H7 (cell line): ENCODE measurements at regions not wholly inside any gene's neighbourhood (a gene's known extent, or its start where the extent isn't known, plus 50 kb on each side); places are given as distances from the start of the nearest gene placed in this dataset.
A peak's percentile ranks its signal among the peaks of the same experiment; 100 is the strongest.
"Not testable (repeated sequence)": the region's sequence is repeated elsewhere in the genome, so short reads cannot be mapped to it uniquely, and the experiment has no call there.

Experiments
- DNase-seq: peaks from one replicate; pipeline ENCODE4 v3.0.0; 2012
- H3K27me3 ChIP-seq: 2 replicates; pipeline ENCODE4 v1.6.0; 2011; ENCODE audit warnings: mild to moderate bottlenecking, low read length; ENCODE audit not compliant: control insufficient read depth, insufficient read depth
- H3K36me3 ChIP-seq: replicated peaks from 2 replicates; pipeline ENCODE4 v1.5.1; 2011; ENCODE audit warnings: low read length; ENCODE audit not compliant: control insufficient read depth, insufficient read depth
- H3K4me3 ChIP-seq: 2 replicates; pipeline ENCODE4 v1.5.1; 2011; ENCODE audit warnings: low read depth, mild to moderate bottlenecking, control low read depth, low read length, moderate library complexity; ENCODE audit not compliant: insufficient read depth

DNA sequence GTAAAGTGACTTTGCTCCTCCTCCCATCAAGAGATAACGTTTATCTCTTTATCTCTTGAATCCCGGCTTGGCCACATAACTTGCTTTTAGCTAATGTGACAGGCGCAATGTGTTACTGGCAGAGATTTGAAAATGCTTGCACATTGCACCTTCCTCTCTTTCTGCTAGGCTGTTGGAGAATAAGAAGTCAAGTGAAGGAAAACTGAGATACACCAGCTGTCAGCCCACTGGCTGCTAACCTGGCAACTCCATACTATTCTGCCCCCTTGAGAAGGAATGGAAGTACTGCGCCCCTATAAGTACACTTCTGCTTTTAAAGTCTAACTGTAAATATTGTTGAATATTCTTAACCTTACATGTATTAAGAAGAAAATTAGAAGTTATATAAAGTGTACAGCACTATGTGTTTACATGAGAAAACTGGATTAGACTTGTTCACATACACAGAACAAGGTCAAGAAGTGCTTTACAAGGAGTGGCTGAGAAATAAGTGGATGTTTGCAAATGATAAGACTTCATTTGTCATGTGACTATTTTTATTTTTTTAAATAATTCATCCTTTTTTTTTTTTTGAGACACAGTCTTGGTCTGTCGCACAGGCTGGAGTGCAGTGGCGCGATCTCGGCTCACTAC, 424.5 kb upstream of the CTSO start:
- Histone ChIP-seq H3K4me3 (no peak overlapping the region), H3K36me3 (no peaks in the 10 kb centered on the region), H3K27me3 (no peaks in the 10 kb centered on the region)
- peak; percentile 50 for DNase-seq

DNA sequence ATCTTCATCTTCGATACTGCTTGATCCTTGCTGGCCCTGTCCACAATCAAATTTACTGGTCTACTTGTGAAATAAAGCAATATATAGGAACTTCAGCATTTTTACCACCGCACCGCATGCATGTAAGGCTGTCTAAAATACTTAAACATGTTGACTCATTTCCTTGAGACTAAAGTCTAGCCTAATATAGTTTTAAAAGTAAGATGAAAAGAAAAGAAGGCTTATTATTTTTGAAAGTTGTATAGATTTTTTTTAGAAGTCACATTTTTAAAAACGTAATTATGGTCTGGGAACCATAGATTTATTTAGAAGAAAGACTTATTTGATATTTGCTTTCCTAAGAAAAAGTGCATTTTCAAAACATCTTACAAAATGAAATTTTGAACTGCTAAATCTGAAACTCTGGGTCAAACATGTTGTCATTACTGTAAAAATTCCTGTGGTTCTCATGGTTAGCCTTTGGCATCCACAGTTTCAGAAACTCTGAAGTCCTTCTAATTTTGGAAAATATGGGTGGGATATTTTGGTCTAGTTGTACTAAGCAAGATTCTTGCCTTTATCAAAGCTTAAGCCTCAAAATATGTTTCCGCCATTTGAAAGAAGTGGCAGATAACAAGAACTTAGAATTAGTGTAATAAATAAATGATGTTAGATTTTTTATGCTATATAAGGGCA, 423.5 kb upstream of the CTSO start:
- Histone ChIP-seq H3K36me3 (no peaks in the 10 kb centered on the region), H3K27me3 (no peaks in the 10 kb centered on the region), H3K4me3 (no peak overlapping the region)
- no peak for DNase-seq

DNA sequence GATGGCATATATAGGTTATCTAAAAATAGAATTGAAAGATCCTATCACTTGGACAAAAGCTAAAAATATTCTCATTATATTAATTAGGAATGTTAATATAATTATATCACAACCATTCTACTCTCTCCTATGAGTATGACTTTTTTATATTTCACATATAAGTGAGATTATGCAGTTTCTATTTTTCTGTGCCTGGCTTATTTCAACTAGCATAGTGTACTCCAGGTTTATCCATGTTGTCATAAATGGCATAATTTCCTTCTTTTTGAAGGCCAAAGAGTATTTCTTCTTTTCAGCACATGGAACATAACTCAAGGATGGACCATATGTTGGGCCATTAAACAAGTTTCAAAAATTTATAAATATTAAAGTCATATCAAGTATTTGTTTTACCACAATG, 421.2 kb upstream of the CTSO start:
- Histone ChIP-seq H3K36me3 (no peaks in the 10 kb centered on the region), H3K4me3 (no peak overlapping the region), H3K27me3 (no peaks in the 10 kb centered on the region)
- DNase-seq, result no peak

DNA sequence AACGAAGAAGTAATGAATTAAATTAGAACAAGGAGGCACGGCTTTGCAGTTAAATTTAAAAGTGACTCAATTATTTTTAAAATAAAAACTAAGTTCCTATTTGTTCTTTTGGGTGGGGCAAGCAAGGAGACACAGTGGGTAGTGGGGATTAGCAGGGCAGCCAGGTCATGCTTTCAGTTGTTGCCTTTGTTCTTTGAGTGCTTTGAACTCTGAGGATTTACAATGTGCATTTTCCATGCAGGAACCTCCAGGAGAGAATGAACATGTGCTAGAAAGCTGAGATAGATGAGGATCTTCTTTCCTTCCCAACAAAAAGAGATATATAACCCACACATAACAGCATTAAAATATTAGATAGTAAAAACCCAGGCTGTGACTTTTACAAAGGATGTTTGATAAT, 420.4 kb upstream of the CTSO start:
- H3K4me3 ChIP-seq, result no peak overlapping the region

DNA sequence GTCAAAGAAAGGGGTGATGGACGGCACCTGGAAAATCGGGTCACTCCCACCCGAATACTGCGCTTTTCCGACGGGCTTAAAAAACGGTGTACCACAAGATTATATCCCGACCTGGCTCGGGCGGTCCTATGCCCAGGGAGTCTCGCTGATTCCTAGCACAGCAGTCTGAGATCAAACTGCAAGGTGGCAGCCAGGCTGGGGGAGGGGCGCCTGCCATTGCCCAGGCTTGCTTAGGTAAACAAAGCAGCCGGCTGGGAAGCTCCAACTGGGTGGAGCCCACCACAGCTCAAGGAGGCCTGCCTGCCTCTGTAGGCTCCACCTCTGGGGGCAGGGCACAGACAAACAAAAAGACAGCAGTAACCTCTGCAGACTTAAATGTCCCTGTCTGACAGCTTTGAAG, 413.8 kb upstream of the CTSO start:
- DNase-seq, result not testable (repeated sequence)

More for the DNA sequence above, 420.4 kb upstream of the CTSO start:
- DNase-seq, result peak; percentile 11
- H3K27me3 ChIP-seq, result no peaks in the 10 kb centered on the region
- H3K36me3 ChIP-seq, result no peaks in the 10 kb centered on the region

DNA sequence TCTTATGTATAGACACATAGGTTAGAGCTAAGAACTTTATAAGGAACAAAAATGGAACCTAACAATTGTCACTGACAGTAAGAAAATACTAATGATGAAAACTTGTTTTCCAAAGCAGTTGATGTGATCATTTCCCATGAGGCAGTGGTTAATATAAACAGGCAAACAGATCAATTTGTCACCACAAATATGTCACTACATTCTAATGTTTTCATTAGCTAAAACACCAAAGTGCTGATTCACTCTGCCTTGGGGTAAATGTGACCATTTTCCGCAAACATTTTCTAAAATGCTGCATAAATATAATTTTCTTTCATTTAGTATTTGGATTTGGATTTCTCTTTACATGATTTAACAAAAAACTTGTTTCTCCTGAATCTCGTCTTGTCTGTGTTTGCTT, 408.9 kb upstream of the CTSO start:
- Histone ChIP-seq H3K27me3 (no peaks in the 10 kb centered on the region), H3K36me3 (no peaks in the 10 kb centered on the region), H3K4me3 (no peak overlapping the region)
- DNase-seq, result no peak

More for the DNA sequence above, 413.8 kb upstream of the CTSO start:
- H3K27me3 ChIP-seq, H3K4me3 ChIP-seq, H3K36me3 ChIP-seq: not testable (repeated sequence)

DNA sequence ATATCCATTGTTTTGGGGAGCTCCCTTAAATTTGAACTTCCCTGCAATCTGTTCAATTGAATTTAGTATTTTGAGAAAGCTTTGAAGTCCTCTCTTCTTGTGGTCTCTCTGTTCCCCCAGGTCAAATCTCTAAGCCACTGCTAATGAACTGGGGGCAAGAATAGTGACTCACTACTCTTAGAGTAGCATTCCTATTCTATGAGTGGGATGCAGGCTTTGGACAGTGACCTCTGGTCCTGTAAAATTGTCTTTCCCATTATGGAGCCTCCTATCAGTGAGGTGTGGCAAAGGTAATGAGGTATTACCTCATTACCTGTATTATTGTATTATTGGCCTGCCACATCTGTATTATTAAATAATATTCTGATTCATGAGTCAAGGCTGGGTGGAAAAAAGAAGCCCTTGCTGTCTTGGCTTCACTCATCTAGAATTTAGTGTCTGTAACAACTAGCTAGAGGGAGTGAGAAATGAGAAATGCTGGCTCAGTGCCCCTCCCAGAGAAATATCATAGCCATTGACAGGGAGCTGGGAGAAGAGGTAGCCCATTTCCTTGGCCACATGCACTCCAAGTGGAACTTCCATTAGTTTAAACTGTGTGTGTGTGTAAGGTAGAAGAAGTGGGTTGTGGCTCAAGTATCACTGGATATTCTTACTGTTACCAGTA, 393.9 kb upstream of the CTSO start:
- no peak for DNase-seq
- Histone ChIP-seq H3K36me3 (no peaks in the 10 kb centered on the region), H3K4me3 (no peak overlapping the region), H3K27me3 (no peaks in the 10 kb centered on the region)

DNA sequence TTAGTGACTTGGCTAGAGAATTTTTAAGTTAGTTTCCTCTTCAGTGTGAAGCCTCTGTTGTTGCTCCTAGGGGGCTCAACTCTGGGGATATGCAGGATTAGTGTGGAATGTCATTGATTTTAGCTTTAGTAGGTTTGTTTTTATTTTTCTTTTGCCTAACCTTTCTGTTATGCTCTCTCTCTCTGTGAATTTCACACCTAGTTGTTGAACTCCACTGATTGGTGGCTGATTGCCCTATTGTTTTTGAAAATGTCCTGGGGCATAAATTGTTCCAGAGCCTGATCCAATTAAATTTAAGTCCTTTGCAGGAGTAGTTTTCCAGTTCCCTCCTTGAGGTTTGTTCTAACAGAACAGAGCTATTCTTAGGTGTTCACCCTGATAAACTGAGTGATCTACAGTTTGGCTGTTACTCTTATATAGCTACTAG, 393.3 kb upstream of the CTSO start:
- Histone ChIP-seq H3K36me3 (no peaks in the 10 kb centered on the region), H3K27me3 (no peaks in the 10 kb centered on the region), H3K4me3 (no peak overlapping the region)
- DNase-seq, result peak; percentile 2

DNA sequence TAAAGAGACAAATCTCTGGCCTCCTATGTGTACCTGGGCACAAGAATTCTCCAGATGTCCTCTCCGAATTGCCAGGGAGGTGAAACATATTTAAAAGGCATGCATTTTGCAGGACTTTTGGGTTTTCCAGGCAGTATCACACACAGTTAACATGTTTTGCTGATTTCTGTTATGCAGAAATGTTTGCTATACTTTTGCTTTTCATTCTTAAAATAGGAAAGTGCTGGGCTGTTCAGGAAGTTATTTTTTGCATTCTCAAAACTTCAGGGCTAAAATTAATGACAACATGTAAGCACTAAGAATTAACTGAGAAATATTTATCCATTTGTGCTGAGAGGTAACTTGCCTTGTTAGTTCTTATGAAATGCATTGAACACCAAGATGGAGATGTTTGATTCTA, 390.7 kb upstream of the CTSO start:
- Histone ChIP-seq H3K4me3 (no peak overlapping the region), H3K27me3 (no peaks in the 10 kb centered on the region), H3K36me3 (no peaks in the 10 kb centered on the region)
- DNase-seq, result no peak

DNA sequence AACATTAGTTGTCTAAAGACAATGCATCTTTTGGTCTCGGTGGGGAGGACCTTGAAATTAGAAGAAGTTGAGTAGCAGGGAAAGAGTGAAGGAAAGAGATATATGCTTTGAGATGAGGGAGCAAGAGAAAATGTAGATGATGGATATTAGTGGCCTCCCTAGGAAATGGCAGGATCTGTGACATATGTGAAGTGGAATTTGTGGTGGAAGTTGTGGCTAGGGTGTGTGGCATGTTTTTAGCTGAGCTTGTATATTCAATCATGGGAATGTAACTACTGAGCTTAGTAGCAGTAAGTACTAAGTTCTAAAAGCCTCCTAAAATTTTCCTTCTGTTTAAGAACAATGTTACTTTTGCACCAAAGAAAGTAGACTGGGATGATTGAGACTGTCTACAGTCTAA, 382.8 kb upstream of the CTSO start:
- no peak for DNase-seq
- no peaks in the 10 kb centered on the region for H3K36me3 ChIP-seq
- no peaks in the 10 kb centered on the region for H3K27me3 ChIP-seq
- no peak overlapping the region for H3K4me3 ChIP-seq

DNA sequence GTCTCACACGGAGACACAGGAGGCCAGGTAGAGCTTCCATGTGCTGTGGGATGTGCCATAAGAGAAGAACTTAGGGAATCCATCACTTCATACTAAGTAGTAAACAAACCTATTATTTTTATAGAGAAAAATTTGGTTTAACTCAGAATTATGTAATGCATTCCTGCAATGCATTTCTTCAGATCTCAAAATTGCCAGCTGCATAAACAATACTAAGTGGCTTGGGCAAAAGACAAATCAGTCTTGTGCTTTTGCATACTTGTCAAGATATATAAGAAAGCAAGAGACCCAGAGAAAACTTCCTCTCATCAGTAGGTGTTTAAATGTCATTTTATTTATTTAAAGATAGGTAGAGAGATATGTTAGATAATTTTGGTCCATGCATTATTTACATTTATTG, 382.1 kb upstream of the CTSO start:
- DNase-seq, result no peak
- Histone ChIP-seq H3K36me3 (no peaks in the 10 kb centered on the region), H3K27me3 (no peaks in the 10 kb centered on the region), H3K4me3 (no peak overlapping the region)

DNA sequence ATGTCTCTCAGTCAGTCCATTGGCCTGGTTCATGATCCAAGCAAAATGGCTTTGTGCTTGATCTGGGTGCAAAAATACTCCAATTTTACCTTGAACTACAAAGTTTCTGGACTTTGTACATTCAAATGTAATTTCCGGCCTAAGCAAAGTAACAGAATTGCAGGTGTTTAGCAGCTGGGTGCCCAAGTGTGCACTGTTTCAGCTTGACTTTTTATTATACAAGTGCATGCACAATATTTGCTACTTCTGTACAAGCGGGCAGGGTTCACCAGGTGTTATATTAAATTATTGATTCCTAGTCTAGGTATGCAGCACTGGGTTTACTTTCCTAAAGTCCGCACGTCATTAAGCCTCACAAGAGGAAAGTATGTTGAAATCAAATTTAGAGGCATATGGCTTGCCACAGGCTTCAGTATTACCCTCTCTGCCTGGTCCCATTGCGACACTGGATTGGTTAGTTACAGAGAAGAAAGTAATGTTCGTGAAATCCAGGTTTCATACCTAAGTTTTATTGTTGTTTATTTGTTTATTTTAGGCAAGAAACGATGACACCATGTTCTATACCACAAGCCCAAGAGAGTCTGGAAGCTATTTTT, 376.9 kb upstream of the CTSO start:
- no peaks in the 10 kb centered on the region for H3K27me3 ChIP-seq

DNA sequence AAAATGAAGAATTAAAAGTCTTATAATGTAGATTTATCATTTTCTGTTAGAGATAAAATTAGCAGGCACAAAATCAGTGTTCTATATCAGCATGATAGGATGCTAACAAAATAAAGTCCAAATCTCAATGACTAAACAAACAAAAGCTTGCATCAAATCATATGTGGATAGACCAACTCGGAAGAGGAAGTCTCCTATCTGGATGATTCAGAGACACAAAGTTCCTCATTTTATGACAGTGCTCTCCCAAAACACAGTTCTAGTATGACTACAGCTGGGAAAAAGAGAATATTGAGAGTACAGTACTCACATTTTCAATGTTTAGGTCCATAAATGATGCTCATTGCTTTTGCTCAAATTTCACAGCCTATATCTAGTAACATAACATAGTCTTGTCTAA, 376.1 kb upstream of the CTSO start:
- Histone ChIP-seq H3K4me3 (no peak overlapping the region), H3K27me3 (no peaks in the 10 kb centered on the region), H3K36me3 (no peaks in the 10 kb centered on the region)
- no peak for DNase-seq

More for the DNA sequence above, 376.9 kb upstream of the CTSO start:
- no peak for DNase-seq
- no peak overlapping the region for H3K4me3 ChIP-seq
- H3K36me3 ChIP-seq, result no peaks in the 10 kb centered on the region

DNA sequence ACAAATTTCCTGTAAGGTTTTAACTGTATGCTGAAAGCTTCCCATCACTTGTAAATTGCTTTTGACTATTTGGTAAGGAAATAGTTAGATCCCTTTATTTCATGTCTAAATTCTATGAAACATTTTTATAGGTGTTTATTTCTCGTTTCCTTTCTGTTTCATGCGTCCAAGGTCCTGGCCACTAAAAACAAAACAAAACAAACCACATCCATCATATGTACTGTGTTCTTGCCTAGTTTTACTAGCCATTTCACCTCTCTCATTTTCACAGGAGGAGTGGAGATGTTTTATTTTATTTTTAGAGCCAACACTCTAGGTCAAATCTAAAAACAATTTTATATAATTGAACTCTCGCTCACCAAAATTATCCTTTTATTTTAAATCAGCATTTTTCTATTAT, 375.2 kb upstream of the CTSO start:
- H3K36me3 ChIP-seq, result no peaks in the 10 kb centered on the region
- DNase-seq, result no peak
- H3K27me3 ChIP-seq, result no peaks in the 10 kb centered on the region
- no peak overlapping the region for H3K4me3 ChIP-seq

DNA sequence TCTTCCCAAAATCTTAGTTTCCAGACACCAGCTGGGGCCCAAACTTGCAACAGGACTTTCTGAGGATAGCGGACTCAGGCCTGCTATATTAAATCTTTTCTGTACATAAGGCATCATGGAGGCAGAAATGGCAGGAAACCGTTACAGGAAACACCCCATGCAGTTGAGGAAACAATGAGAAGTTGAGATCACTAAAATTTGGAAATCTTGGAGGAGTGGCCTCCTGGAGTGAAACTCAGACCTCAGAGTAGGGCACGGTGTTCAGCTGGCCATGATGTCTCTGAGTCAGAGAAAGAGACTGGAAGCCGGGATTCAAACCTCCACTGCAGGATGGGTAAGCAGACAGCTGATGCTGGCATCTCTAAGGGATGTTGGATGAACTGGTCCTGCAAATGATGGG, 372.6 kb upstream of the CTSO start:
- DNase-seq, result no peak
- Histone ChIP-seq H3K36me3 (no peaks in the 10 kb centered on the region), H3K27me3 (no peaks in the 10 kb centered on the region), H3K4me3 (no peak overlapping the region)
